H9 (cell line): ENCODE measurements at regions not wholly inside any gene's neighbourhood (a gene's known extent, or its start where the extent isn't known, plus 50 kb on each side); places are given as distances from the start of the nearest gene placed in this dataset.

Source experiments
- DNase-seq: peaks from one replicate; pipeline ENCODE4 v3.0.0-alpha.2; 2017
- H2AFZ ChIP-seq: one replicate; pipeline ENCODE4 v1.6.1; 2013; ENCODE audit warnings: mild to moderate bottlenecking, low read length, control low read depth, moderate library complexity
- H2AK5ac ChIP-seq: 2 replicates; pipeline ENCODE4 v1.6.1; 2013; ENCODE audit warnings: low read length, control low read depth, mixed read lengths; ENCODE audit not compliant: insufficient read length
- H2BK120ac ChIP-seq: one replicate; pipeline ENCODE4 v1.6.1; 2013; ENCODE audit warnings: low read depth, mild to moderate bottlenecking, low read length, control low read depth, inconsistent platforms; ENCODE audit not compliant: poor library complexity, severe bottlenecking
- H2BK12ac ChIP-seq: 2 replicates; pipeline ENCODE4 v1.6.1; 2013; ENCODE audit warnings: low read length, control low read depth, mixed read lengths, low read depth; ENCODE audit not compliant: insufficient read length
- H2BK15ac ChIP-seq: 2 replicates; pipeline ENCODE4 v1.6.1; 2013; ENCODE audit warnings: low read depth, low read length, control low read depth
- H2BK20ac ChIP-seq: one replicate; pipeline ENCODE4 v1.6.1; 2013; ENCODE audit warnings: low read depth, mild to moderate bottlenecking, low read length, control low read depth, inconsistent platforms; ENCODE audit not compliant: poor library complexity, severe bottlenecking
- H2BK5ac ChIP-seq: 2 replicates; pipeline ENCODE4 v1.6.1; 2013; ENCODE audit warnings: low read length, control low read depth, mixed read lengths; ENCODE audit not compliant: insufficient read length
- H3K14ac ChIP-seq: 2 replicates; pipeline ENCODE4 v1.6.1; 2013; ENCODE audit warnings: low read length, control low read depth; ENCODE audit not compliant: insufficient read depth
- H3K18ac ChIP-seq: 2 replicates; pipeline ENCODE4 v1.6.1; 2013; ENCODE audit warnings: low read depth, mild to moderate bottlenecking, mixed read lengths, low read length, control low read depth; ENCODE audit not compliant: insufficient read length
- H3K23ac ChIP-seq: 2 replicates; pipeline ENCODE4 v1.6.1; 2013; ENCODE audit warnings: low read length, control low read depth, mixed read lengths, low read depth; ENCODE audit not compliant: insufficient read length
- H3K23me2 ChIP-seq: 2 replicates; pipeline ENCODE4 v1.6.1; 2013; ENCODE audit warnings: low read depth, mild to moderate bottlenecking, mixed read lengths, low read length, control low read depth; ENCODE audit not compliant: insufficient read length, poor library complexity, severe bottlenecking
- H3K27ac ChIP-seq: 2 replicates; pipeline ENCODE4 v1.5.1; 2013; ENCODE audit warnings: low read length, control low read depth, mixed read lengths, low read depth; ENCODE audit not compliant: insufficient read length
- H3K27me3 ChIP-seq: 2 replicates; pipeline ENCODE4 v1.6.1; 2013; ENCODE audit warnings: low read length, control low read depth, inconsistent platforms; ENCODE audit not compliant: insufficient read depth
- H3K4ac ChIP-seq: 2 replicates; pipeline ENCODE4 v1.6.1; 2013; ENCODE audit warnings: low read depth, mild to moderate bottlenecking, control low read depth, inconsistent platforms, low read length, moderate library complexity
- H3K4me1 ChIP-seq: 2 replicates; pipeline ENCODE4 v1.6.1; 2013; ENCODE audit warnings: low read length, control low read depth, inconsistent platforms; ENCODE audit not compliant: insufficient read depth
- H3K4me2 ChIP-seq: 2 replicates; pipeline ENCODE4 v1.6.1; 2013; ENCODE audit warnings: low read length, control low read depth, mixed read lengths; ENCODE audit not compliant: insufficient read length, insufficient read depth
- H3K56ac ChIP-seq: 2 replicates; pipeline ENCODE4 v1.6.1; 2013; ENCODE audit warnings: low read depth, mild to moderate bottlenecking, mixed read lengths, low read length, control low read depth; ENCODE audit not compliant: insufficient read length
- H3K79me1 ChIP-seq: 2 replicates; pipeline ENCODE4 v1.6.1; 2013; ENCODE audit warnings: low read depth, mild to moderate bottlenecking, moderate library complexity, low read length, control low read depth, inconsistent platforms; ENCODE audit not compliant: insufficient read depth, poor library complexity, severe bottlenecking
- H3K79me2 ChIP-seq: 2 replicates; pipeline ENCODE4 v1.6.1; 2013; ENCODE audit warnings: low read length, control low read depth, inconsistent platforms; ENCODE audit not compliant: insufficient read depth
- H3K9ac ChIP-seq: 2 replicates; pipeline ENCODE4 v1.6.1; 2013; ENCODE audit warnings: low read length, control low read depth, mixed read lengths; ENCODE audit not compliant: insufficient read length; ENCODE audit errors: extremely low read depth
- H3K9me3 ChIP-seq: one replicate; pipeline ENCODE4 v1.6.1; 2013; ENCODE audit warnings: low read depth, low read length, inconsistent platforms; ENCODE audit not compliant: control insufficient read depth
- H3T11ph ChIP-seq: one replicate; pipeline ENCODE4 v1.6.1; 2013; ENCODE audit warnings: mild to moderate bottlenecking, low read length, control low read depth, inconsistent platforms
- H4K20me1 ChIP-seq: one replicate; pipeline ENCODE4 v1.6.1; 2013; ENCODE audit not compliant: control insufficient read depth, insufficient read length, insufficient read depth
- H4K5ac ChIP-seq: 2 replicates; pipeline ENCODE4 v1.6.1; 2013; ENCODE audit warnings: low read depth, mild to moderate bottlenecking, mixed read lengths, low read length, control low read depth; ENCODE audit not compliant: insufficient read length
- H4K8ac ChIP-seq: replicated peaks from 2 replicates; pipeline ENCODE4 v1.6.1; 2013; ENCODE audit warnings: low read length, control low read depth, mixed read lengths, low read depth; ENCODE audit not compliant: insufficient read length
- H4K91ac ChIP-seq: 2 replicates; pipeline ENCODE4 v1.6.1; 2013; ENCODE audit warnings: low read depth, mild to moderate bottlenecking, moderate library complexity, mixed read lengths, low read length, control low read depth; ENCODE audit not compliant: insufficient read length
- H3K27ac Mint-ChIP-seq, 3 experiments: 2 replicates in 2 of 3; 3 replicates in 1 of 3; pipeline ENCODE4 v1.8.0; 2020 to 2021; ENCODE audit warnings: mixed read lengths in 3 of 3, mild to moderate bottlenecking in 1 of 3, moderate library complexity in 1 of 3
- H3K27me3 Mint-ChIP-seq: 2 replicates; pipeline ENCODE4 v1.8.0; 2021; ENCODE audit warnings: low read depth, mild to moderate bottlenecking, moderate library complexity, mixed read lengths
- H3K36me3 Mint-ChIP-seq, 3 experiments: 2 replicates in 2 of 3; 3 replicates in 1 of 3; pipeline ENCODE4 v1.8.0; 2020 to 2021; ENCODE audit warnings: low read depth in 3 of 3, mixed read lengths in 3 of 3; ENCODE audit not compliant: insufficient read depth in 1 of 3
- H3K4me1 Mint-ChIP-seq, 2 experiments: 2 replicates each; pipeline ENCODE4 v1.8.0; 2020; ENCODE audit warnings: mixed read lengths in 2 of 2
- H3K4me3 Mint-ChIP-seq, 2 experiments: 2 replicates in 1 of 2; 3 replicates in 1 of 2; pipeline ENCODE4 v1.8.0; 2020 to 2021; ENCODE audit warnings: mild to moderate bottlenecking in 2 of 2, mixed read lengths in 2 of 2, moderate library complexity in 1 of 2
- H3K9me3 Mint-ChIP-seq, 2 experiments: 2 replicates in 1 of 2; 3 replicates in 1 of 2; pipeline ENCODE4 v1.8.0; 2020; ENCODE audit warnings: mild to moderate bottlenecking in 2 of 2, mixed read lengths in 2 of 2, moderate library complexity in 1 of 2
- CTCF ChIP-seq: fragments of 200-600 bp; sonication (generic); conservative IDR thresholded peaks from 3 replicates; pipeline ENCODE4 v1.8.0; 2021; ENCODE audit warnings: antibody characterized with exemption, mild to moderate bottlenecking
- WGBS: extraction: QIAGEN DNeasy Blood & Tissue Kit; methylation state at CpG from one replicate; pipeline ENCODE4 v1.1.7; 2013; ENCODE audit warnings: missing lambda C conversion rate, low lambda C conversion rate, mixed read lengths; ENCODE audit not compliant: insufficient read length; ENCODE audit errors: extremely low coverage; 5-methylcytosine and 5-hydroxymethylcytosine counted together

DNA sequence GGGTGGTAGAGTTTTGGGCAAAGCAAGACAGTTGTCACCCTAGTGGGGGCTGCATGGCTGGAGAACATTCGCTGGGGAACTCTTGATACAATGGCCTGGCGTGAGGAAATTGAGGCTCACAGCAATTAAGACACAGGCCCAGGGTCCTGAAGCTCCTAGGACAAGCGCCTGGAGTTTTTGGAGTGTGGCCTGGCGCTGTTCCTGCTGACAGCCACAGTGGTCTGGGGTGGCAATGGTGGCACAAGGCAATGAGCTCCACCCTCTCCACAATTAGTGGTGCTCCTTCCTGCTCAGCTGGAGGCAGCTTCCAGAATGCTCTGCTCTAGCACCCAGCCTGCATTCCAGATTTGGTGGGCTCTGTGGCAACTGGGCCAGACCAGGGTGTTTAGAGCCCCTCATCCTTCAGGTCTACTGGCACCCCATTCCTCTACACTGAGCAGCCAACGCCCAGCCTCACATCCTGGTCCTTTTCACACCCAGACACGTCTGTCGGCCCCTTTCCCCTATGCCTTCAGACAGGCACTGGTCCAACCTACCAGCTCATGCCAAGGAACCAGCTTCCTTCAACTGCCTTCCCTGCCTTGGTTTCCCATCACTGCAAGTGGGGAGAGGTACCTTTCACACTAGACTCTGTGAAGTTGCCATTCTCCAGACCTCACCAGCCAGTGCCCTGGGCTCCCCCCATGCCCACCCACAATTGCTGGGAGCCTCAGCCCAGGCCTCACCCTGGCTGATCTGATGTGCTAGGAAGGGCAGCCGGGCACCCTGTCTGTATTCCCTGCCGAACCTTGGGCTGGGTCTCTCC, 138.1 kb upstream of the COL5A1 start:
- Histone ChIP-seq H3K23me2 (peaks cover 2% of the 10 kb centered on the region), H4K91ac (no peak overlapping the region), H3K4me2 (no peak overlapping the region), H3K79me2 (no peaks in the 10 kb centered on the region), H3T11ph (no peak overlapping the region), H3K23ac (no peak overlapping the region), H3K4ac (no peak overlapping the region), H3K14ac (no peak overlapping the region; the same call in 1 of the 2 replicates), H3K4me1 (no peaks in the 10 kb centered on the region), H2BK120ac (no peak overlapping the region), H2BK15ac (no peak overlapping the region), H2BK5ac (no peak overlapping the region), H2BK12ac (no peak overlapping the region), H2AK5ac (no peak overlapping the region), H3K56ac (no peak overlapping the region), H4K8ac (no peak overlapping the region), H4K5ac (no peak overlapping the region), H3K18ac (no peak overlapping the region), H2BK20ac (no peak overlapping the region), H4K20me1 (no peaks in the 10 kb centered on the region), H3K27ac (no peak overlapping the region), H3K27me3 (peaks cover 2% of the 10 kb centered on the region; the same call in 1 of the 2 replicates), H2AFZ (no peak overlapping the region), H3K79me1 (no peaks in the 10 kb centered on the region), H3K9ac (no peak overlapping the region), H3K9me3 (no peaks in the 10 kb centered on the region)
- Mint-ChIP-seq H3K4me1 (no peaks in the 10 kb centered on the region), H3K36me3 (peaks cover 0 to 7% (median 0%) of the 10 kb centered on the region in 3 experiments; a peak in 1 of 7 replicates), H3K27ac (no peak overlapping the region), H3K27me3 (peaks cover 1% of the 10 kb centered on the region; the same call in 1 of the 2 replicates), H3K4me3 (no peak overlapping the region), H3K9me3 (peaks cover 6 to 13% of the 10 kb centered on the region in 2 experiments; a peak in 3 of 5 replicates)
- DNase-seq = no peak
- no CpG with 5 or more reads among the region's 9 CpGs for WGBS
- no peak for TF ChIP-seq CTCF
